Ishikawa (cell line): ENCODE measurements at regions not wholly inside any gene's neighbourhood (a gene's known extent, or its start where the extent isn't known, plus 50 kb on each side); places are given as distances from the start of the nearest gene placed in this dataset.

Source experiments
- CEBPB ChIP-seq: IDR thresholded peaks from 2 replicates; pipeline ENCODE4 v1.6.1; 2012
- CREB1 ChIP-seq: IDR thresholded peaks from 2 replicates; pipeline ENCODE4 v1.6.1; 2012; ENCODE audit warnings: low read depth
- EGR1 ChIP-seq: IDR thresholded peaks from 2 replicates; pipeline ENCODE4 v1.6.1; 2012
- EP300 ChIP-seq: IDR thresholded peaks from 2 replicates; pipeline ENCODE4 v1.6.1; 2012; ENCODE audit warnings: borderline replicate concordance
- FOXM1 ChIP-seq: IDR thresholded peaks from 2 replicates; pipeline ENCODE4 v1.6.1; 2012; ENCODE audit warnings: low read depth, borderline replicate concordance
- NFIC ChIP-seq: IDR thresholded peaks from 2 replicates; pipeline ENCODE4 v1.6.1; 2012
- RAD21 ChIP-seq: IDR thresholded peaks from 2 replicates; pipeline ENCODE4 v1.6.1; 2012; ENCODE audit warnings: low read depth
- TAF1 ChIP-seq: IDR thresholded peaks from 2 replicates; pipeline ENCODE4 v1.6.1; 2012; ENCODE audit warnings: low read depth, mild to moderate bottlenecking
- TCF12 ChIP-seq: IDR thresholded peaks from 2 replicates; pipeline ENCODE4 v1.6.1; 2012; ENCODE audit warnings: low read depth
- TEAD4 ChIP-seq: IDR thresholded peaks from 2 replicates; pipeline ENCODE4 v1.6.1; 2012
- YY1 ChIP-seq: IDR thresholded peaks from 2 replicates; pipeline ENCODE4 v1.6.1; 2012; ENCODE audit warnings: low read depth
- ZBTB7A ChIP-seq: IDR thresholded peaks from 2 replicates; pipeline ENCODE4 v1.6.1; 2012; ENCODE audit warnings: low read depth
- TF ChIP-seq, protein P1 (sequence below): IDR thresholded peaks from 2 replicates; pipeline ENCODE4 v1.6.1; 2012
- TF ChIP-seq, protein P2 (sequence below): IDR thresholded peaks from 2 replicates; pipeline ENCODE4 v1.6.1; 2012; ENCODE audit warnings: low read depth, mild to moderate bottlenecking
- TF ChIP-seq, protein P3 (sequence below): IDR thresholded peaks from 2 replicates; pipeline ENCODE4 v1.6.1; 2012

DNA sequence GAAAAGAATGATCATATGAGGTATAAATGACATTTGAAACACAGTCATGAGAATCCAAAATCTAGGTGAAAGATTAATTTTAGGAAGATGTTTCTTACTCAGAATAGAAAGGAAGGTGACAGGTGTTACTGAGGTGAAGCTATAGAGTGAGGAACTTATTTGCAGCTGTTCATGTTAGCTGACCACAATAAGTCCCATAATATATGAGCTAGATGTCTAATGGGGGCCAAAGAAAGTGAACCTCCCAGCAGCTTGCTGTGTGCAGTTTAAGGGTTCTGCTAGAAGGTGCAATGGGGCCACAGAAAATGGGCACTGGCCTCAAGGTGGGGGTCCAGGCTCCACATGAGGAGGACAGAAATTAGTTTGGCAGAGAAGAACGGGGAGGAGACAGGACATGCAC lies 1374.9 kb upstream of the CRIM1 start:
- TF ChIP-seq, protein P1, sequence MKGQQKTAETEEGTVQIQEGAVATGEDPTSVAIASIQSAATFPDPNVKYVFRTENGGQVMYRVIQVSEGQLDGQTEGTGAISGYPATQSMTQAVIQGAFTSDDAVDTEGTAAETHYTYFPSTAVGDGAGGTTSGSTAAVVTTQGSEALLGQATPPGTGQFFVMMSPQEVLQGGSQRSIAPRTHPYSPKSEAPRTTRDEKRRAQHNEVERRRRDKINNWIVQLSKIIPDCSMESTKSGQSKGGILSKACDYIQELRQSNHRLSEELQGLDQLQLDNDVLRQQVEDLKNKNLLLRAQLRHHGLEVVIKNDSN: no peak

DNA sequence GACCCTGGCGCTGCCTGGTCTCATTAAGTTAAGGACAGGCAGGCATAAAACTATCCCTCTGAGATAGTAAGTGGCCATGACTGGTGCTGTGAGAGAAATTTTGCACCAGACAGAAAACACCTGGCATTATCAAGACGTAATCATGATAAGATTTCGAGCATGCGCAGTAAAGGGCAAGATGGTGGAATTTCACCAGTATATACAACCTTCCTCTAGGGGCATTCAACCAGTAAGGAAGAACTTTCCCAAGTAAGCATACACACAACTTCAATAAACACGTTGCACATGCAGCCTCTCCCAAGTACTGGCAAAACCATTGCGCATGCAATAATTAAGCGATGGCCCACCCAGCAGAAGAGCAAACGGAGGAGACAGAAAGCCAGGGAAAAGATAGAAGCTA lies 1376.4 kb upstream of the CRIM1 start:
- no peak for TF ChIP-seq TCF12
- TF ChIP-seq, protein P2, sequence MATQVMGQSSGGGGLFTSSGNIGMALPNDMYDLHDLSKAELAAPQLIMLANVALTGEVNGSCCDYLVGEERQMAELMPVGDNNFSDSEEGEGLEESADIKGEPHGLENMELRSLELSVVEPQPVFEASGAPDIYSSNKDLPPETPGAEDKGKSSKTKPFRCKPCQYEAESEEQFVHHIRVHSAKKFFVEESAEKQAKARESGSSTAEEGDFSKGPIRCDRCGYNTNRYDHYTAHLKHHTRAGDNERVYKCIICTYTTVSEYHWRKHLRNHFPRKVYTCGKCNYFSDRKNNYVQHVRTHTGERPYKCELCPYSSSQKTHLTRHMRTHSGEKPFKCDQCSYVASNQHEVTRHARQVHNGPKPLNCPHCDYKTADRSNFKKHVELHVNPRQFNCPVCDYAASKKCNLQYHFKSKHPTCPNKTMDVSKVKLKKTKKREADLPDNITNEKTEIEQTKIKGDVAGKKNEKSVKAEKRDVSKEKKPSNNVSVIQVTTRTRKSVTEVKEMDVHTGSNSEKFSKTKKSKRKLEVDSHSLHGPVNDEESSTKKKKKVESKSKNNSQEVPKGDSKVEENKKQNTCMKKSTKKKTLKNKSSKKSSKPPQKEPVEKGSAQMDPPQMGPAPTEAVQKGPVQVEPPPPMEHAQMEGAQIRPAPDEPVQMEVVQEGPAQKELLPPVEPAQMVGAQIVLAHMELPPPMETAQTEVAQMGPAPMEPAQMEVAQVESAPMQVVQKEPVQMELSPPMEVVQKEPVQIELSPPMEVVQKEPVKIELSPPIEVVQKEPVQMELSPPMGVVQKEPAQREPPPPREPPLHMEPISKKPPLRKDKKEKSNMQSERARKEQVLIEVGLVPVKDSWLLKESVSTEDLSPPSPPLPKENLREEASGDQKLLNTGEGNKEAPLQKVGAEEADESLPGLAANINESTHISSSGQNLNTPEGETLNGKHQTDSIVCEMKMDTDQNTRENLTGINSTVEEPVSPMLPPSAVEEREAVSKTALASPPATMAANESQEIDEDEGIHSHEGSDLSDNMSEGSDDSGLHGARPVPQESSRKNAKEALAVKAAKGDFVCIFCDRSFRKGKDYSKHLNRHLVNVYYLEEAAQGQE: no peak
- no peak for TF ChIP-seq EGR1
- TF ChIP-seq CEBPB: no peak
- no peak for TF ChIP-seq FOXM1
- no peak for TF ChIP-seq NFIC
- no peak for TF ChIP-seq ZBTB7A
- TF ChIP-seq YY1: no peak
- TF ChIP-seq EP300: no peak
- TF ChIP-seq, protein P3, sequence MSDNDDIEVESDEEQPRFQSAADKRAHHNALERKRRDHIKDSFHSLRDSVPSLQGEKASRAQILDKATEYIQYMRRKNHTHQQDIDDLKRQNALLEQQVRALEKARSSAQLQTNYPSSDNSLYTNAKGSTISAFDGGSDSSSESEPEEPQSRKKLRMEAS: no peak
- TF ChIP-seq CREB1: no peak
- TF ChIP-seq, protein P1: no peak
- no peak for TF ChIP-seq TEAD4
- TF ChIP-seq RAD21: no peak
- TF ChIP-seq TAF1: no peak

DNA sequence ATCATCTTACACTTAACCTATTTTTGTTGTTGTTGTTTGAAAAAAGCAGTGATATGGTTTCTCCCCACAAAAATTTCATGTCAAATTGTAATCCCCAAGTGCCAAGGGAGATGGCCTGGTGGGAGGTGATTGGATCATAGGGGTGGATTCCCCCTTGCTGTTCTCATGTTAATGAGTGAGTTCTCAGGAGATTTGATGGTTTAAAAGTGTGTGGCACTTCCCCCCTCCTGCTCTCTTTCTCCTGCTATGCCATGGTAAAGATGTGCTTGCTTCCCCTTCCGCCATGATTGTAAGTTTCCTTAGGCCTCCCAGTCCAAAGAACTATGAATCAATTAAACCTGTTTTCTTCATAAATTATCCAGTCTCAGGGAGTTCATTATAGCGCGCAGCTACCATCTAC lies 1362.7 kb upstream of the FAM98A start:
- TF ChIP-seq, protein P2: no peak
- TF ChIP-seq, protein P1: no peak
- TF ChIP-seq YY1 (no peak), CEBPB (no peak), EGR1 (no peak)

DNA sequence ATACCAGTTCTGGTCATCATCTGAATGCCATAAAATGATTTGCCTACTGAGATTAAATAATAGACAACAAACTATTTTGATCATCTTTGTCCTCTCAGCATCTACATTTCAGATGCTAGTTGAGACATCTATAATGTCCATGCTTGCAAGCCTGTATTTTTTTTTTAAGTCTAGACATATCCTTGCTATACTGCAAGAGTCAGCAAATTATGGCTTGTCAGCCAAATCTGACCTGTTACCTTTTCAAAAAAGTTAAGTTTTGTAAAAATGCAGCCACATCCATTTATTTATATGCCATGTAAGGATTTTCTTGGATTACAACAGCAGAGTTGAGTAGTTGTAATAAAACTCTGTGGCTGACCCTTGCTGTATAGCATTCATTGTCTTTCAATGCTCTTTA lies 1355.7 kb upstream of the FAM98A start:
- no peak for TF ChIP-seq RAD21

DNA sequence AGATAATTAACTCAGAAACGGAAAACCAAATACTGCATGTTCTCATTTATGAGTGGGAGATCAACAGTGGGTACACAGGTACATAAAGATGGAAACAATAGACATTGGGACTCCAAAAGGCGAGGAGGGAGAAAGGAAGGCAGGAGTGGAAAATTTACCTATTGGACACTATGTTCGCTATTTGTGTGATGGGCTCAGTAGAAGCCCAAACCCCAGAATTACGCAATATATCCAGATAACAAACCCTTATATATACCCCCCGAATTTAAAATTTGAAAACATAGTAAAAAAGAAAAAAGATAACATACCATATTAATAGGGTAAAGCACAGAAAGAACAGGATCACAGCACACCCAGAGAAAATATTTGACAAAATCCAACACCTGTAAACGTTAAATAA lies 1351.7 kb upstream of the FAM98A start:
- no peak for TF ChIP-seq EP300
- TF ChIP-seq ZBTB7A: no peak
- TF ChIP-seq FOXM1: no peak
- TF ChIP-seq NFIC: no peak
- no peak for TF ChIP-seq YY1

DNA sequence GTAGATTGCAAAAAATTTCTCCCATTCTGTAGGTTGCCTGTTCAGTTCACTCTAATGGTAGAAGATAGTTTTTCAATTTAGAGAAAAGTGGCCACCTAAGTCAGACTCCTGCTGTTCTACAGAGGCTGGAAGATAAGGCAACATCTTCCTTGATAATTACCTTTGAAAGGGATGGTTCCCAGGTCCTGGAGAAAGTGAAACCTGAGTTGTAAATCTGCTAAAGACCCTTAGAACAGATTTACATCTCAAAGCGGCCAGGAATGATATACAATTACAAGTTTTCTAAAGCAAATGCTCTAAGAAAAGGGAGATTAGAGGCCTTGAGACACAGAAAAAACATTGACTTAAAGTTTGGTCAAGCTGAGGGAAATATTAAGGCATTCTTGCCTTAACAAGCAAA lies 1350.2 kb upstream of the FAM98A start:
- TF ChIP-seq, protein P3: no peak
- no peak for TF ChIP-seq FOXM1
- TF ChIP-seq EGR1: no peak
- no peak for TF ChIP-seq NFIC
- TF ChIP-seq TEAD4: no peak
- TF ChIP-seq EP300: no peak
- TF ChIP-seq CREB1: no peak

DNA sequence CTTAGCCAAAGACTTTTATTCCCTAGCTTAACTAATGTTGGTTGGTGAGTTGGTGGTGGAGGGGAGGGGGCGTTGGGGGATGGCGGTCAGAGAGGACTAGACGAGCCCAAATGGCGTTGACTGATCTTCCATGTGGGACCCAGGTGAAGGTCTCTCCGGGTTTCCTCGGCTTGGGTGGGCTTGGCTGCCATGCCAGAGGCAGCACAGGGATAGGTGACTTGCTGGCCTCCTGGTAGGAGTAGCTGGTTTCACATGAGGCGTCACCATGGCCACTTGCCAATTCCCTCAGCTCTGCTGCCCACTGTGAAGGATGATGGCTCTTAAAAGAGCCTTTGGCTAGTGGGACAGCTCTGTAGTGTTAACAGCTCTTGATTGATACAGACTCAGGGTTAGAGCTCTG lies 1337.0 kb upstream of the FAM98A start:
- TF ChIP-seq NFIC (no peak), EGR1 (no peak), CEBPB (no peak), ZBTB7A (no peak), TCF12 (no peak), YY1 (no peak), TAF1 (no peak), TEAD4 (no peak), RAD21 (no peak), CREB1 (no peak), EP300 (no peak), FOXM1 (no peak)
- TF ChIP-seq, protein P1: no peak
- TF ChIP-seq, protein P3: no peak
- TF ChIP-seq, protein P2: no peak
